Smooth muscle cell (in vitro differentiated cells): ENCODE measurements at regions not wholly inside any gene's neighbourhood (a gene's known extent, or its start where the extent isn't known, plus 50 kb on each side); places are given as distances from the start of the nearest gene placed in this dataset.

Experiments
- DNase-seq: peaks from one replicate; lab custom pipeline; 2025; ENCODE audit not compliant: unreplicated experiment; lab: John Stamatoyannopoulos, UW
- H2AFZ ChIP-seq: fragments of 200-600 bp; sonication (generic); 2 replicates; pipeline ENCODE4 v1.6.0; 2016; ENCODE audit warnings: antibody characterized with exemption, low read depth, mild to moderate bottlenecking
- H3F3A ChIP-seq: fragments of 200-600 bp; sonication (generic); 2 replicates; pipeline ENCODE4 v1.6.0; 2017; ENCODE audit warnings: antibody characterized with exemption, low read depth
- H3K27ac ChIP-seq: fragments of 200-600 bp; sonication (generic); 2 replicates; pipeline ENCODE4 v1.5.1; 2016; ENCODE audit warnings: low read depth, mild to moderate bottlenecking
- H3K27me3 ChIP-seq: fragments of 200-600 bp; sonication (generic); 2 replicates; pipeline ENCODE4 v1.6.1; 2016; ENCODE audit warnings: low read depth, mild to moderate bottlenecking
- H3K36me3 ChIP-seq: fragments of 200-600 bp; sonication (generic); 2 replicates; pipeline ENCODE4 v1.5.1; 2016; ENCODE audit warnings: low read depth
- H3K4me1 ChIP-seq: fragments of 200-600 bp; sonication (generic); 2 replicates; pipeline ENCODE4 v1.5.1; 2016; ENCODE audit warnings: low read depth
- H3K4me2 ChIP-seq: fragments of 200-600 bp; sonication (generic); 2 replicates; pipeline ENCODE4 v1.6.0; 2016; ENCODE audit warnings: mild to moderate bottlenecking
- H3K4me3 ChIP-seq: fragments of 200-600 bp; sonication (generic); 2 replicates; pipeline ENCODE4 v1.5.1; 2016; ENCODE audit warnings: mild to moderate bottlenecking
- H3K79me2 ChIP-seq: fragments of 200-600 bp; sonication (generic); 2 replicates; pipeline ENCODE4 v1.6.0; 2016; ENCODE audit warnings: low read depth, mild to moderate bottlenecking
- H3K9ac ChIP-seq: fragments of 200-600 bp; sonication (generic); 2 replicates; pipeline ENCODE4 v1.6.0; 2016; ENCODE audit warnings: low read depth
- H3K9me3 ChIP-seq: fragments of 200-600 bp; sonication (generic); replicated peaks from 2 replicates; pipeline ENCODE4 v1.5.1; 2016; ENCODE audit warnings: low read depth
- H4K20me1 ChIP-seq: fragments of 200-600 bp; sonication (generic); 2 replicates; pipeline ENCODE4 v1.6.0; 2016; ENCODE audit warnings: low read depth
- WGBS: methylation state at CpG from one replicate; pipeline ENCODE4 v1.1.7; 2016; ENCODE audit warnings: low lambda C conversion rate; 5-methylcytosine and 5-hydroxymethylcytosine counted together
- TF ChIP-seq, protein P1 (sequence below): fragments of 200-600 bp; sonication (generic); IDR thresholded peaks from 2 replicates; pipeline ENCODE4 v1.5.1; 2017; ENCODE audit warnings: borderline replicate concordance, mild to moderate bottlenecking, antibody characterized with exemption; ENCODE audit not compliant: insufficient read depth, poor library complexity, severe bottlenecking

- Histone ChIP-seq H3K4me3 (no peak overlapping the region), H3K36me3 (no peaks in the 10 kb centered on the region), H3K27me3 (no peaks in the 10 kb centered on the region), H3K4me2 (no peak overlapping the region), H3K9me3 (no peaks in the 10 kb centered on the region), H3F3A (no peaks in the 10 kb centered on the region), H4K20me1 (no peaks in the 10 kb centered on the region), H2AFZ (no peak overlapping the region), H3K27ac (no peak overlapping the region), H3K79me2 (no peaks in the 10 kb centered on the region), H3K9ac (no peak overlapping the region), H3K4me1 (no peaks in the 10 kb centered on the region)
- TF ChIP-seq, protein P1, sequence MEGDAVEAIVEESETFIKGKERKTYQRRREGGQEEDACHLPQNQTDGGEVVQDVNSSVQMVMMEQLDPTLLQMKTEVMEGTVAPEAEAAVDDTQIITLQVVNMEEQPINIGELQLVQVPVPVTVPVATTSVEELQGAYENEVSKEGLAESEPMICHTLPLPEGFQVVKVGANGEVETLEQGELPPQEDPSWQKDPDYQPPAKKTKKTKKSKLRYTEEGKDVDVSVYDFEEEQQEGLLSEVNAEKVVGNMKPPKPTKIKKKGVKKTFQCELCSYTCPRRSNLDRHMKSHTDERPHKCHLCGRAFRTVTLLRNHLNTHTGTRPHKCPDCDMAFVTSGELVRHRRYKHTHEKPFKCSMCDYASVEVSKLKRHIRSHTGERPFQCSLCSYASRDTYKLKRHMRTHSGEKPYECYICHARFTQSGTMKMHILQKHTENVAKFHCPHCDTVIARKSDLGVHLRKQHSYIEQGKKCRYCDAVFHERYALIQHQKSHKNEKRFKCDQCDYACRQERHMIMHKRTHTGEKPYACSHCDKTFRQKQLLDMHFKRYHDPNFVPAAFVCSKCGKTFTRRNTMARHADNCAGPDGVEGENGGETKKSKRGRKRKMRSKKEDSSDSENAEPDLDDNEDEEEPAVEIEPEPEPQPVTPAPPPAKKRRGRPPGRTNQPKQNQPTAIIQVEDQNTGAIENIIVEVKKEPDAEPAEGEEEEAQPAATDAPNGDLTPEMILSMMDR, result no peak
- DNase-seq, result no peak
- 89% methylated on average over 6 of the region's 6 CpGs for WGBS
Observed at GRCh38 chr1:55559161-55559611, 344.0 kb upstream of the USP24 start.

DNA sequence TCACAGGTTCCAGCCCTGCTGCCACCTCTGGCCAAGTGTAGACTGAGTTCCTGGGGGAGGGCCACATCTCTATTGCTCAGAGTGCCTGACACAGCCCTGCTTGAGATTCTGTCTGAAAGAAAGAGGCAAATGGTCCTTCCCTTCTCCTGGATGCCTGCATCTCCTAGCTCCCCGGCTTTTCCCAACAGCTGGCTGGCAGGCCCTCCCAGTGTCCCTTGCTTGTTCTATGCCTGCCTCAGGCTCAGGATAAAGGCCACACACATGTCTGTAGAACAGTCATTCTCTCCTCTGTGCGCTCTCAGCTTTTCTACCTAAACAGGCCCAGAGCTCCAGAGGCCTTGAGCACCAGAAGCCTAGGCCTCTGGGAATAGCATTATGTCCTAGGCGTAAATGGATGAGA, 343.4 kb upstream of the USP24 start:
- H3K27ac ChIP-seq, result no peak overlapping the region

GRCh38 chr1:55555956-55556725, 341.0 kb upstream of the USP24 start:
- no peaks in the 10 kb centered on the region for H3K36me3 ChIP-seq
- H3K27me3 ChIP-seq, result no peaks in the 10 kb centered on the region
- no peaks in the 10 kb centered on the region for H3K4me1 ChIP-seq
- H3K27ac ChIP-seq, result no peak overlapping the region
- no peaks in the 10 kb centered on the region for H3K9me3 ChIP-seq
- H3K4me2 ChIP-seq, result no peak overlapping the region
- no peak overlapping the region for H3K9ac ChIP-seq
- no peaks in the 10 kb centered on the region for H3K79me2 ChIP-seq
- H3F3A ChIP-seq, result no peaks in the 10 kb centered on the region
- no peak overlapping the region for H3K4me3 ChIP-seq
- TF ChIP-seq, protein P1, result no peak
- no peak overlapping the region for H2AFZ ChIP-seq
- no peak for DNase-seq
- no peaks in the 10 kb centered on the region for H4K20me1 ChIP-seq
- 46% methylated on average over 10 of the region's 10 CpGs for WGBS

More for the DNA sequence above, 343.4 kb upstream of the USP24 start:
- H3K4me2 ChIP-seq, result no peak overlapping the region
- no peaks in the 10 kb centered on the region for H3K4me1 ChIP-seq
- no peaks in the 10 kb centered on the region for H4K20me1 ChIP-seq
- no peaks in the 10 kb centered on the region for H3K36me3 ChIP-seq
- no peaks in the 10 kb centered on the region for H3F3A ChIP-seq
- DNase-seq, result no peak
- no peak overlapping the region for H2AFZ ChIP-seq
- 94% methylated on average over 3 of the region's 3 CpGs for WGBS
- no peaks in the 10 kb centered on the region for H3K9me3 ChIP-seq
- no peak overlapping the region for H3K9ac ChIP-seq
- no peaks in the 10 kb centered on the region for H3K79me2 ChIP-seq
- H3K4me3 ChIP-seq, result no peak overlapping the region
- no peaks in the 10 kb centered on the region for H3K27me3 ChIP-seq
- TF ChIP-seq, protein P1, result no peak

GRCh38 chr1:55554611-55555010, 339.4 kb upstream of the USP24 start:
- no peak overlapping the region for H3K4me3 ChIP-seq
- no peak overlapping the region for H2AFZ ChIP-seq
- no peak overlapping the region for H3K27ac ChIP-seq
- H3K27me3 ChIP-seq, result no peaks in the 10 kb centered on the region
- H4K20me1 ChIP-seq, result no peaks in the 10 kb centered on the region
- TF ChIP-seq, protein P1, result no peak
- 80% methylated on average over 3 of the region's 3 CpGs for WGBS
- no peaks in the 10 kb centered on the region for H3K4me1 ChIP-seq
- no peaks in the 10 kb centered on the region for H3K36me3 ChIP-seq
- H3K4me2 ChIP-seq, result no peak overlapping the region
- no peaks in the 10 kb centered on the region for H3K9me3 ChIP-seq
- DNase-seq, result no peak
- H3K79me2 ChIP-seq, result no peaks in the 10 kb centered on the region
- no peak overlapping the region for H3K9ac ChIP-seq
- H3F3A ChIP-seq, result no peaks in the 10 kb centered on the region
